ENCODE measurements at regions not wholly inside any gene's neighbourhood (a gene's known extent, or its start where the extent isn't known, plus 50 kb on each side); places are given as distances from the start of the nearest gene placed in this dataset.

- no peak overlapping the region for H3K4me3 ChIP-seq
- no peak for TF ChIP-seq CTCF (IDR thresholded peaks at IDR 0.05)
- TF ChIP-seq POLR2A (IDR thresholded peaks at IDR 0.05), result no peak
- H3K4me1 ChIP-seq, result peaks cover 4% of the 10 kb centered on the region
- DNase-seq, result peak; percentile 32
- no peak overlapping the region for H3K27ac ChIP-seq
- H3K27me3 ChIP-seq, result no peaks in the 10 kb centered on the region
- 36 to 41% methylated on average over 2 of the region's 2 CpGs for WGBS, 2 donors
- no peaks in the 10 kb centered on the region for H3K36me3 ChIP-seq (ENCODE audit: low read depth, missing control alignments)
- no peaks in the 10 kb centered on the region for H3K9me3 ChIP-seq
- intact Hi-C loops (cut with DNase I; ENCODE audit: low total_unique reads), result no loop called here
Measured at GRCh38 chr5:39713250-39713916, 288.6 kb upstream of the DAB2 start.

DNA sequence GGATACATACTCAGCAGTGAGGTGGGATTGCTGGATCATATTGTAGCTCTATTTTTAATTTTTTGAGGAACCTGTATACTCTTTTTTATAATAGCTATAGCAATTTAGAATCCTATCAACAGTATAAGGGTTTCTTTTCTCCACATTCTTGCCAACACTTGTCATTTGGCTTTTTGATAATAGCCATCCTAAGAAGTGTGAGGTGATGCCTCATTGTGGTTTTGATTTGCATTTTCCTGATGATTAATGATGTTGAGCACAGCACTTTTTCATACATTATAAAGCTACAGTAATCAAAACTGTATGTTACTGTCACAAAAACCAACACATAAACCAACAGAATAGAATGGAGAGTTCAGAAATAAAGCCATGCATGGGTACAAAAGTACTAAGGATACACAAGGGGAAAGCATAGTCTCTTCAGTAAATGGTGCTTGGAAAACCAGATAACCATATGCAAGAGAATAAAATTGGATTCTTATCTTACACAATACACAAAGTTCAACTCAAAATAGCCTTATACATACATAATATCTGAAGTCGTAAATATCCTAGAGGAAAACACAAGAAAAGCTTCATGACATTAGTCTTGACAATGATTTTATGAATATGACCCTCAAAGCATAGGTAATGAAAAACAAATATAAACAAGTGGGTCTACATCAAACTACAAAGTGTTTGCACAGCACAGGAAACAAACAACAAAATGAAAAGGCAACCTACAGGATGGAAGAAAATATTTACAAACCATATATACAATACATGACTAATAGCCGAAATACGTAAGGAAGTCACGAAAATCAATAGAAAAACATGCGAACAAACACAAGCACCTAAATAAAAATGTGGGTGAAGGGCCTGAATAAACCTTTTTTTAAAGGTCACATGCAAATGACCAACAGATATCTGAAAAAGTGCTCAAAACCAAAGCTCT, 287.8 kb upstream of the DAB2 start:
- Histone ChIP-seq H3K36me3 (ENCODE audit: low read depth, missing control alignments) (no peaks in the 10 kb centered on the region), H3K4me3 (no peak overlapping the region), H3K4me1 (peaks cover 4% of the 10 kb centered on the region), H3K9me3 (no peaks in the 10 kb centered on the region), H3K27ac (no peak overlapping the region), H3K27me3 (no peaks in the 10 kb centered on the region)
- no peak for DNase-seq
- TF ChIP-seq POLR2A (IDR thresholded peaks at IDR 0.05), result no peak
- no peak for TF ChIP-seq CTCF (IDR thresholded peaks at IDR 0.05)
- 91 to 93% methylated on average over 5 of the region's 5 CpGs for WGBS, 2 donors
- intact Hi-C loops (cut with DNase I; ENCODE audit: low total_unique reads), result no loop called here

- no peak for TF ChIP-seq POLR2A (IDR thresholded peaks at IDR 0.05)
- no peak overlapping the region for H3K27ac ChIP-seq
- peaks cover 4% of the 10 kb centered on the region for H3K4me1 ChIP-seq
- no peak for DNase-seq
- no peak overlapping the region for H3K4me3 ChIP-seq
- H3K36me3 ChIP-seq (ENCODE audit: low read depth, missing control alignments), result no peaks in the 10 kb centered on the region
- H3K9me3 ChIP-seq, result no peaks in the 10 kb centered on the region
- H3K27me3 ChIP-seq, result no peaks in the 10 kb centered on the region
- intact Hi-C loops (cut with DNase I; ENCODE audit: low total_unique reads), result no loop called here
Measured at GRCh38 chr5:39711821-39712220, 287.0 kb upstream of the DAB2 start.

DNA sequence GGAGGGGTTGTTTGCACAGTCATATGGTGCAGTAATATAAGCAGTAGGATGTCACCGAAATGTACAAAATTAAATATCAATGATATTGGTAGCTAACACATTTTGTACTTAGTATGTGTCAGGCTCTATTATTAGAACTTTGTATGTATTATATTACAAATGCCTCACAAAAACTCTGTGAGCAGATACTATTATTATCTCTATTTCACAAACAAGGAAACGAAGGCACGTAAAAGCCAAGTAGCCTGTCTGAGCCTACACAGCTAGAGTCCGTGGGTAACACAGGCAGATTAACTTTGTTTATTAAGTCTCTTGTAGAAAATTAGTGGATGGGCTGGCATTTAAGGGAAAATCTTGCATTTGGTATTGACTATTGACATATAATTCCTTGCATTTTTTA, 284.3 kb upstream of the DAB2 start:
- no peak for DNase-seq
- intact Hi-C loops (cut with DNase I; ENCODE audit: low total_unique reads), result no loop called here
- Histone ChIP-seq H3K9me3 (no peaks in the 10 kb centered on the region), H3K36me3 (ENCODE audit: low read depth, missing control alignments) (no peaks in the 10 kb centered on the region), H3K27me3 (no peaks in the 10 kb centered on the region), H3K4me3 (no peak overlapping the region), H3K27ac (no peak overlapping the region), H3K4me1 (peaks cover 4% of the 10 kb centered on the region)
- WGBS, 2 donors, result 84 to 86% methylated on average over 4 of the region's 4 CpGs
- no peak for TF ChIP-seq CTCF (IDR thresholded peaks at IDR 0.05)
- no peak for TF ChIP-seq POLR2A (IDR thresholded peaks at IDR 0.05)

GRCh38 chr5:39702928-39703327, 278.1 kb upstream of the DAB2 start:
- no peaks in the 10 kb centered on the region for H3K27me3 ChIP-seq
- H3K4me1 ChIP-seq, result no peaks in the 10 kb centered on the region
- H3K36me3 ChIP-seq (ENCODE audit: low read depth, missing control alignments), result no peaks in the 10 kb centered on the region
- TF ChIP-seq POLR2A (IDR thresholded peaks at IDR 0.05), result no peak
- TF ChIP-seq CTCF (IDR thresholded peaks at IDR 0.05), result no peak
- WGBS, 2 donors, result 71 to 72% methylated on average over 3 of the region's 3 CpGs
- no peak for DNase-seq
- no peaks in the 10 kb centered on the region for H3K9me3 ChIP-seq
- H3K27ac ChIP-seq, result no peak overlapping the region
- intact Hi-C loops (cut with DNase I; ENCODE audit: low total_unique reads), result no loop called here
- H3K4me3 ChIP-seq, result no peak overlapping the region

Data from testis (tissue), 2 donors.